Peyer's patch (tissue), 4 donors: ENCODE measurements at regions not wholly inside any gene's neighbourhood (a gene's known extent, or its start where the extent isn't known, plus 50 kb on each side); places are given as distances from the start of the nearest gene placed in this dataset.

Source experiments
- DNase-seq, 3 donors: peaks; one replicate each; pipeline ENCODE4 v3.0.0-alpha.2; 2017 to 2019
- H3K27ac ChIP-seq, 4 donors: fragments of 200-600 bp; sonication (generic); one replicate each; pipeline ENCODE4 v1.5.1; 2016 to 2019
- H3K27me3 ChIP-seq, 2 donors: fragments of 200-600 bp; sonication (generic); one replicate each; pipeline ENCODE4 v1.5.1; 2019
- H3K36me3 ChIP-seq, 3 donors: fragments of 200-600 bp; sonication (generic); one replicate each; pipeline ENCODE4 v1.5.1; 2016 to 2019
- H3K4me1 ChIP-seq, 4 donors: fragments of 200-600 bp; sonication (generic); one replicate each; pipeline ENCODE4 v1.5.1; 2016 to 2019
- H3K4me3 ChIP-seq, 4 donors: fragments of 200-600 bp; sonication (generic); 1 replicate in 3 of 4; 2 replicates in 1 of 4; pipeline ENCODE4 v1.5.1; 2016 to 2019; ENCODE audit warnings: mild to moderate bottlenecking in 1 of 4
- H3K9me3 ChIP-seq, 4 donors: fragments of 200-600 bp; sonication (generic); one replicate each; pipeline ENCODE4 v1.5.1; 2016 to 2019; ENCODE audit warnings: mild to moderate bottlenecking in 1 of 4
- POLR2A ChIP-seq, 2 donors: fragments of 450-650 bp; IDR thresholded peaks; one replicate each; pipeline ENCODE4 v1.5.1; 2017; ENCODE audit warnings: antibody characterized with exemption in 2 of 2, mild to moderate bottlenecking in 2 of 2, moderate library complexity in 2 of 2
- TF ChIP-seq, protein P1 (sequence below), 6 experiments: fragments of 450-650 bp in 4 of 6; fragments of 200-600 bp in 2 of 6; sonication (generic) in 1 of 6; IDR thresholded peaks; one replicate each; pipeline ENCODE4 v1.5.1; 2017 to 2019; ENCODE audit warnings: antibody characterized with exemption in 6 of 6, mild to moderate bottlenecking in 3 of 6, moderate library complexity in 1 of 6

- no peaks in the 10 kb centered on the region for H3K4me1 ChIP-seq
- H3K36me3 ChIP-seq: no peaks in the 10 kb centered on the region
- H3K9me3 ChIP-seq: no peaks in the 10 kb centered on the region
- H3K27me3 ChIP-seq: no peaks in the 10 kb centered on the region
- H3K4me3 ChIP-seq: no peak overlapping the region
- no peak for DNase-seq
- TF ChIP-seq POLR2A (IDR thresholded peaks at IDR 0.05): no peak
- no peak overlapping the region for H3K27ac ChIP-seq
Measured at GRCh38 chr9:79976257-79977073, 404.7 kb downstream of the TLE4 start.

GRCh38 chr9:79975621-79976256 is 404.0 kb downstream of the TLE4 start:
- no peak for DNase-seq
- TF ChIP-seq, protein P1, sequence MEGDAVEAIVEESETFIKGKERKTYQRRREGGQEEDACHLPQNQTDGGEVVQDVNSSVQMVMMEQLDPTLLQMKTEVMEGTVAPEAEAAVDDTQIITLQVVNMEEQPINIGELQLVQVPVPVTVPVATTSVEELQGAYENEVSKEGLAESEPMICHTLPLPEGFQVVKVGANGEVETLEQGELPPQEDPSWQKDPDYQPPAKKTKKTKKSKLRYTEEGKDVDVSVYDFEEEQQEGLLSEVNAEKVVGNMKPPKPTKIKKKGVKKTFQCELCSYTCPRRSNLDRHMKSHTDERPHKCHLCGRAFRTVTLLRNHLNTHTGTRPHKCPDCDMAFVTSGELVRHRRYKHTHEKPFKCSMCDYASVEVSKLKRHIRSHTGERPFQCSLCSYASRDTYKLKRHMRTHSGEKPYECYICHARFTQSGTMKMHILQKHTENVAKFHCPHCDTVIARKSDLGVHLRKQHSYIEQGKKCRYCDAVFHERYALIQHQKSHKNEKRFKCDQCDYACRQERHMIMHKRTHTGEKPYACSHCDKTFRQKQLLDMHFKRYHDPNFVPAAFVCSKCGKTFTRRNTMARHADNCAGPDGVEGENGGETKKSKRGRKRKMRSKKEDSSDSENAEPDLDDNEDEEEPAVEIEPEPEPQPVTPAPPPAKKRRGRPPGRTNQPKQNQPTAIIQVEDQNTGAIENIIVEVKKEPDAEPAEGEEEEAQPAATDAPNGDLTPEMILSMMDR (IDR thresholded peaks at IDR 0.05): no peak
- H3K9me3 ChIP-seq: no peaks in the 10 kb centered on the region
- H3K27me3 ChIP-seq: no peaks in the 10 kb centered on the region
- H3K4me1 ChIP-seq: no peaks in the 10 kb centered on the region
- no peak overlapping the region for H3K27ac ChIP-seq
- H3K4me3 ChIP-seq: no peak overlapping the region
- no peaks in the 10 kb centered on the region for H3K36me3 ChIP-seq

DNA sequence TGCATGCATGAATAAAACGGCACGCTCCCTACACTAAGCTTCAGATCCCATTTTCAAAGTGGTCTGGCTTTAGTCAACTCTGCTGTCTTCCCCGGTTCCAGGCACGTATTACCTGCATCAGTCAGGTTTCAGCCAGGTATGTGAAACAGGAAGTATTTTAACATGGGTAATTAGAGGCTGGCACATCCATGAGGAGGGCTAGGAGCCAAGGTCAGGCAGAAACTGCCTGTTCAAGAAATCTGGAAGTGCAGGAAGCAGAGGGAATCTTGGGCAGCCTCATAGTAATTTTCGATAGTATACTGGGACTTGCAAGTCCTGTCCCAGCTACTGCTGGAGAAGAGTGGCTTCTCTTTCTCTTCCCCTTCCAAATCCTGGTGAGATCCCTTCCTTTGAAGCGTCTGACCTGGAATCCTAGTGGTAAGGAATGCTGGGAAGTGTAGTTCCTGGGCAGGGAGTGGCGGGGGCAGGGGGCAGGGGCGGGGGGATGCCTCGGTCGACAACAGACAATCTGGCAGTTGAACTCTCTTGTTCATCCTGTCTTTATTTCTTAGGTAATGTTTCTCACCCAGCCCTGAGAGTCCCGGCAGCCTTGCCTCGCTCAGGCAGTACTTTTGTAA is 403.1 kb downstream of the TLE4 start:
- H3K4me3 ChIP-seq: no peak overlapping the region
- no peaks in the 10 kb centered on the region for H3K27me3 ChIP-seq
- no peaks in the 10 kb centered on the region for H3K4me1 ChIP-seq
- TF ChIP-seq POLR2A (IDR thresholded peaks at IDR 0.05): no peak
- TF ChIP-seq, protein P1 (IDR thresholded peaks at IDR 0.05): no peak
- no peaks in the 10 kb centered on the region for H3K9me3 ChIP-seq
- H3K27ac ChIP-seq: no peak overlapping the region
- H3K36me3 ChIP-seq: no peaks in the 10 kb centered on the region
- DNase-seq: no peak

DNA sequence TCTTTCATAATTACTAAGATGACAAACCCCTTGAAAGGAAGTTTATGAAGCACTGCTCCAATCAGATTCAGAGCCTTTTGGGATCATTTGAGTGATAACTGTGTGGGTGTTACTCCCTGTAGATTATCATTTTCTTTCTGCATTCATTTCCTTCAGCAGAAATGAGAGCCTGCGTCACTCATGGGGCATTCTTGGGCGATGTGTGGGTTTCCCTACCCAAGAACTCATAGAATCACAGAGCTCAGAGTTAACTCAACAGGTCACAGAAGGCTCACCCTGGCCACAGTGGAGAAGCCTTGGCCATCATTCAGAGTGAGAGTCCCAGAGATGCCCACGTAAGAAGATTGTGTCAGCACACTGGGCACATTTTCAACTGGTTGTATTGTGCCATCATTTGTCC is 401.9 kb downstream of the TLE4 start:
- Histone ChIP-seq H3K27ac (no peak overlapping the region), H3K9me3 (no peaks in the 10 kb centered on the region), H3K27me3 (no peaks in the 10 kb centered on the region), H3K36me3 (no peaks in the 10 kb centered on the region), H3K4me3 (no peak overlapping the region), H3K4me1 (no peaks in the 10 kb centered on the region)
- TF ChIP-seq POLR2A (IDR thresholded peaks at IDR 0.05): no peak
- TF ChIP-seq, protein P1 (IDR thresholded peaks at IDR 0.05): no peak
- DNase-seq: no peak

- TF ChIP-seq POLR2A (IDR thresholded peaks at IDR 0.05): no peak
- TF ChIP-seq, protein P1 (IDR thresholded peaks at IDR 0.05): no peak
- no peak overlapping the region for H3K27ac ChIP-seq
Measured at GRCh38 chr9:79970146-79970425, 398.3 kb downstream of the TLE4 start.

More at GRCh38 chr9:79970146-79970425, 398.3 kb downstream of the TLE4 start:
- DNase-seq: no peak
- Histone ChIP-seq H3K4me1 (no peaks in the 10 kb centered on the region), H3K27me3 (no peaks in the 10 kb centered on the region), H3K4me3 (no peak overlapping the region), H3K36me3 (no peaks in the 10 kb centered on the region), H3K9me3 (no peaks in the 10 kb centered on the region)
